ENCODE measurements at regions not wholly inside any gene's neighbourhood (a gene's known extent, or its start where the extent isn't known, plus 50 kb on each side); places are given as distances from the start of the nearest gene placed in this dataset.

GRCh38 chr3:176919836-176920765 lies 277.2 kb downstream of the TBL1XR1 start:
- DNase-seq (ENCODE audit: low spot score), result no peak
- no peak for TF ChIP-seq CTCF (IDR thresholded peaks at IDR 0.05; ENCODE audit: borderline replicate concordance, control extremely low read depth, extremely low read depth, insufficient read depth, missing control alignments)
- in situ Hi-C loops (cut with MboI; ENCODE audit: low sequenced_read_pairs, unreplicated experiment), result no loop called here

DNA sequence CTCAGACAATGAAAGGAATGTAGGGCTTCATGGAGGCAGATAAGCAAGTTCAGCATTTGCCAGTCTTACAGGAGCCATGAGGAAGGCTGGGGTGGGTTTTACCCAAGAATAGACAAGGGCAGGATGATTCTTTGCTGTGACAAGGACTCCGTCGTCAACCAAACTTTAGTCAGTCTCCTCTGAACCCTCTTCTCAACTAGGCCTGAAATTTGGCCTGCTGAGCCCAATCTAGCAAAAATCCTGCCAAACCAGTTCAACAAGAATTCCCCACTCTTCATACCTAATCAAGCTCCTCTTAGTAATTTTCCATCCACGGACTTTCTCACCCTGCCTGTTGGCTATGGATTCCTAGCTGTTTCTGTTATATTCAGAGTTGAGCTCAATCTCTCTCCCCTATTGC lies 280.5 kb downstream of the TBL1XR1 start:
- in situ Hi-C loops (cut with MboI; ENCODE audit: low sequenced_read_pairs, unreplicated experiment), result no loop called here
- no peak for TF ChIP-seq CTCF (IDR thresholded peaks at IDR 0.05; ENCODE audit: borderline replicate concordance, control extremely low read depth, extremely low read depth, insufficient read depth, missing control alignments)
- no peak for DNase-seq (ENCODE audit: low spot score)

GRCh38 chr3:176914764-176915163 lies 282.5 kb downstream of the TBL1XR1 start:
- TF ChIP-seq CTCF (IDR thresholded peaks at IDR 0.05; ENCODE audit: borderline replicate concordance, control extremely low read depth, extremely low read depth, insufficient read depth, missing control alignments), result no peak
- DNase-seq (ENCODE audit: low spot score), result no peak
- in situ Hi-C loops (cut with MboI; ENCODE audit: low sequenced_read_pairs, unreplicated experiment), result no loop called here

- TF ChIP-seq CTCF (IDR thresholded peaks at IDR 0.05; ENCODE audit: borderline replicate concordance, control extremely low read depth, extremely low read depth, insufficient read depth, missing control alignments), result no peak
- DNase-seq (ENCODE audit: low spot score), result no peak
- in situ Hi-C loops (cut with MboI; ENCODE audit: low sequenced_read_pairs, unreplicated experiment), result no loop called here
Observed at GRCh38 chr3:176911579-176911978, 285.7 kb downstream of the TBL1XR1 start.

GRCh38 chr3:176909044-176909443 lies 288.2 kb downstream of the TBL1XR1 start:
- no peak for DNase-seq (ENCODE audit: low spot score)
- in situ Hi-C loops (cut with MboI; ENCODE audit: low sequenced_read_pairs, unreplicated experiment), result no loop called here
- no peak for TF ChIP-seq CTCF (IDR thresholded peaks at IDR 0.05; ENCODE audit: borderline replicate concordance, control extremely low read depth, extremely low read depth, insufficient read depth, missing control alignments)

- in situ Hi-C loops (cut with MboI; ENCODE audit: low sequenced_read_pairs, unreplicated experiment), result no loop called here
- no peak for DNase-seq (ENCODE audit: low spot score)
- TF ChIP-seq CTCF (IDR thresholded peaks at IDR 0.05; ENCODE audit: borderline replicate concordance, control extremely low read depth, extremely low read depth, insufficient read depth, missing control alignments), result no peak
Observed at GRCh38 chr3:176906046-176906905, 291.0 kb downstream of the TBL1XR1 start.

All from GM13976 (cell line).